HG02852 (cell line): ENCODE measurements at regions not wholly inside any gene's neighbourhood (a gene's known extent, or its start where the extent isn't known, plus 50 kb on each side); places are given as distances from the start of the nearest gene placed in this dataset.
"Not testable (repeated sequence)": the region's sequence is repeated elsewhere in the genome, so short reads cannot be mapped to it uniquely, and the experiment has no call there.

Source experiments
- ATAC-seq: cut with Tn5 transposase; IDR thresholded peaks from one replicate; pipeline ENCODE4 v1.9.1; 2021; ENCODE audit warnings: mild to moderate bottlenecking, moderate library complexity; ENCODE audit not compliant: unreplicated experiment

DNA sequence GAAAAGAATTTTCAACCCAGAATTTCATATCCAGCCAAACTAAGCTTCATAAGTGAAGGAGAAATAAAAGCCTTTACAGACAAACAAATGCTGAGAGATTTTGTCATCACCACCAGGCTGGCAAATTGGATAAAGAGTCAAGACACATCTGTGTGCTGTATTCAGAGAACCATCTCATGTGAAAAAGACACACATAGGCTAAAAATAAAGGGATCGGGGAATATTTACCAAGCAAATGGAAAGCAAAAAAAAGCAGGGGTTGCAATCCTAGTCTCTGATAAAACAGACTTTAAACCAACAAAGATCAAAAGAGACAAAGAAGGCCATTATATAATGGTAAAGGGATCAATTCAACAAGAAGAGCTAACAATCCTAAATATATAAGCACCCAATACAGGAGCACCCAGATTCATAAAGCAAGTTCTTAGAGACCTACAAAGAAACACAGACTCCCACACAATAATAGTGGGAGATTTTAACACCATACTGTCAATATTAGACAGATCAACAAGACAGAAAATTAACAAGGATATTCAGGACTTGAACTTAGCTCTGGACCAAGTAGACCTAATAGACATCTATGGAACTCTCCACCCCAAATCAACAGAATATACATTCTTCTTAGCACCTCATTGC is 55.9 kb upstream of the ACSM6 start:
- not testable (repeated sequence) for ATAC-seq

- no peak for ATAC-seq
Observed at GRCh38 chr10:95134490-95134889, 59.5 kb upstream of the ACSM6 start.

DNA sequence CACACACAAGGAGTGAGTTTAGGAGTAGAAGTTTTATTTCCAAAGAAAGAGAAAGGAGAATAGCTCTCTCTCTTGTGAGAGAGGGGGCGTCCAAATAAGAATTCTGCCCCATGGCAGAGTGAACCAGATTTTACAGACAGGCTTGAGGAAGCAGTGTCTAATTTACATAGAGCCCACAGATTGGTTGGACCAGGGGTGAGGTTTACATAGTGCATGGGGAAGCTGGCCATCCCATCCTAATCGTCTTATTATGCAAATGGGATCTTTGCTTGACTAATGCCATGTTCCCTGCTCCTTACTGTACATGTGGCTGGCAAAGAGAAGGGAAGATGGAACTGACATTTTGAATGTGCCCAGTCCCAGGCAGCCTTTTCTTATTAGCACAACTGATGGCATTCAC is 60.0 kb upstream of the ACSM6 start:
- no peak for ATAC-seq

DNA sequence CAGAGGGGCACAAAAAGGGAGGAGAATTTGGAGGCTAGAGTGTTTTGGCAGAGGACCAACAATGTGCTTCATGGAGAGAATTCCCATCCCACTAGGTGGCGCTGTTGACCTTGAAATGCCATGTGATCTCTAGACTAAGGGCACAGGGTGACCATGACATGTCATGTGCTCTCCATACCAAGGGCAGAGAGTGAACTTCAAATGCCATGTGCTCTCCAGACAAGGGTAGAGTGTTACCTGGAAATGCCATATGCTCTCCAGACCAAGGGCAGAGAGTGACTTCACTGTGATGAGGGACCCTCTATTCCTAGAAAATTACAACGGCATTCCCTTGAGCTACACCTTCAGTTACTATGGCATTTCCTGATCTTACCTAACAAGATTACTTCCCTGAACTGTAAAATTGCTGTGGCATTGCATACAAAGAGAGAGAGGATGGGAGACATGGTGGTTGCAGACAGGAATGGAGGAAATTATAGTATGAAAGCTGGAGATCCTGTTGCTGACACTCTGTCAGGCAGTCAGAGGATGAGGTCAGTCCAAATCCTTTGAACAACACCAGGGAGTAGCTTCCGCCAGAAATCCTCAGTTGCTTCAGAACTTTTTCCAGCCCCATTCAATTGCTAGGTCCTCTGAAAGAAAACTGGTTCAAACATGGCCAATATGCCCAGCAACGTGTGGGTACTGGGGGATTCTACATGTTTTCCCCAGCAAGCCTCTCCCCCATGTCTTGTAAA is 60.9 kb upstream of the ACSM6 start:
- peak; percentile 83 for ATAC-seq

DNA sequence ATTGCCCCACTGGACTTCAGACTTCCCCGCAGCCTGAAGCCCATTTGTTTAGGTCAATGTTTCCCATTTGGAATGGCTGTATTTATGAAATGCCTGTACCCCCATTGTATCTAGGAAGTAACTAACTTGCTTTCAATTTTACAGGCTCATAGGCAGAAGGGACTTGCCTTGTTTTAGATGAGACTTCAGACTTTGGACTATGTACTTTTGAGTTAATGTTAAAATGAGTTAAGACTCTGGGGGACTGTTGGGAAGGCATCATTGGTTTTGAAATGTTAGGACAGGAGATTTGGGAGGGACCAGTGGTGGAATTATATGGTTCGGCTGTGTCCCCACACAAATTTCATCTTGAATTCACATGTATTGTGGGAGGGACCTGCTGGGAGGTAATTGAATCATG is 61.1 kb upstream of the CYP2C8 start:
- ATAC-seq: not testable (repeated sequence)

DNA sequence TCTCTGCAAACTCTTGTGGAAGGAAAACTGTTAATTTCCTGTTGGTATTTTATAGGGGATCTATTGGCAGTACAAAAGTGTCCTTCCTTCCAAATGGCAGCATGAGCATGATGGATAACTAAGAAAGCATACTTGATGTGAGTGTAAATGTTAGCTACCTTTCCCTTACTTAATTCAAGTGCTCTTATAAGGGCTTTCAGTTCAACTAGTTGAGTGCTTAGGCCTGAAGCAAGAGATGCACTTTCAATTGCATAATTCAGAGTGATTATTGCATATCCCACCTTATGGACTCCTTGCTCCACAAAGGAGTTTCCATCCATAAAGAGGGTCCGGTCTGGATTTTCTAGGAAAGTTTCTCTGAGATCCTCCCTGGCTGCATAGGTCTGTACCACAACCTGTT is 56.3 kb upstream of the CYP2C8 start:
- no peak for ATAC-seq

- ATAC-seq: no peak
Observed at GRCh38 chr10:95122736-95123135, 53.4 kb upstream of the CYP2C8 start.

GRCh38 chr10:95121904-95122303 is 52.6 kb upstream of the CYP2C8 start:
- ATAC-seq: no peak
